HL-60 (cell line): ENCODE measurements at regions not wholly inside any gene's neighbourhood (a gene's known extent, or its start where the extent isn't known, plus 50 kb on each side); places are given as distances from the start of the nearest gene placed in this dataset.

ENCODE experiments used
- CTCF ChIP-seq: IDR thresholded peaks from one replicate; pipeline ENCODE4 v1.5.1; 2011; ENCODE audit warnings: low read length, control low read depth, inconsistent platforms; ENCODE audit not compliant: insufficient read depth
- GABPA ChIP-seq: IDR thresholded peaks from 2 replicates; pipeline ENCODE4 v1.6.1; 2012; ENCODE audit warnings: low read depth
- POLR2AphosphoS5 ChIP-seq: IDR thresholded peaks from 2 replicates; pipeline ENCODE4 v1.6.1; 2012; ENCODE audit warnings: low read depth
- REST ChIP-seq: IDR thresholded peaks from 2 replicates; pipeline ENCODE4 v1.6.1; 2012; ENCODE audit warnings: low read depth; ENCODE audit not compliant: insufficient replicate concordance
- SPI1 ChIP-seq: IDR thresholded peaks from 2 replicates; pipeline ENCODE4 v1.6.1; 2012; ENCODE audit warnings: low read depth, mild to moderate bottlenecking, borderline replicate concordance

GRCh38 chr3:14330508-14330907, 71.9 kb upstream of the SLC6A6 start:
- no peak for TF ChIP-seq CTCF
- no peak for TF ChIP-seq REST
- no peak for TF ChIP-seq POLR2AphosphoS5
- no peak for TF ChIP-seq GABPA
- no peak for TF ChIP-seq SPI1
